Activated effector memory CD4-positive, alpha-beta T cell treated with anti-CD3 and anti-CD28 coated beads, Interleukin-2, amount 50 U/mL, for 16 hours (primary cell): ENCODE measurements at regions not wholly inside any gene's neighbourhood (a gene's known extent, or its start where the extent isn't known, plus 50 kb on each side); places are given as distances from the start of the nearest gene placed in this dataset.

Source experiments
- DNase-seq: peaks from one replicate; pipeline ENCODE4 v3.0.0-alpha.2; 2020

DNA sequence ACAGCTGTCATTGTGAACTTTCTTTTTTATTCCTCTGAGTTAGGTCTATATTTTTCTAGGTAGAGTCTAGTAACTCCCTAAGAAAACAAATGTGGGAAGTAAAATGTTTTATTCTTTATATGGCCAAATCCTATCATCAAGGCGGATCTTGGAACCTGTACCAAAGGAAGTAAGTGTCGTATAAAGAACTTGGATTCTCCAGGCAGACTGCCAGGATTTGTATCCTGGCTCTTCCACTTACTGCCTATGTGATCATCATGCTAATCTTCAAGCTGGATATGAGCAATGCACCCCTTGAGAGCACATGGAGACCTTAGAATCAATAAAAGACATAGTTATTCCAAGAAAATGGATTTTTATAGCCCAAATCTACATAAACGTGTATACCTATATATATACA is 286.5 kb downstream of the PCDH17 start:
- no peak for DNase-seq

DNA sequence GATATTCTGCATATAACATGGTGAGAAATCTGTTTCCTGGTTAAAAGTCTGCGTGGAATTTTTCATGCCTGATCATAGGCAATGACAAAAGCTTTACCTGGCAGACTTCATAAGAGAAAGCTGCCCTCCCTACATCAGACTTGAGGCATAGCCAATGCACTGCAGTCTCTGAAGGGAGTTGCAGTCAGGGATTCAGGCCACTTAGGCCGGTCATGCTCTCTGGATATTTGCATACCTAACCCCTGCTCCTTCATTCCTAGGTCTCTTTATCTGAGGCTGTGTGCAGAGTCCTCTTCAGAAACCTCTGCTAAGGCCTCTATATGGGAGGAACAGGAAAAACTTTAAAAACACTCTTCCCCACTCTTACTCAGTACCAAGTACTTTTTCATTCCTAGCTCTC is 287.4 kb downstream of the PCDH17 start:
- no peak for DNase-seq

DNA sequence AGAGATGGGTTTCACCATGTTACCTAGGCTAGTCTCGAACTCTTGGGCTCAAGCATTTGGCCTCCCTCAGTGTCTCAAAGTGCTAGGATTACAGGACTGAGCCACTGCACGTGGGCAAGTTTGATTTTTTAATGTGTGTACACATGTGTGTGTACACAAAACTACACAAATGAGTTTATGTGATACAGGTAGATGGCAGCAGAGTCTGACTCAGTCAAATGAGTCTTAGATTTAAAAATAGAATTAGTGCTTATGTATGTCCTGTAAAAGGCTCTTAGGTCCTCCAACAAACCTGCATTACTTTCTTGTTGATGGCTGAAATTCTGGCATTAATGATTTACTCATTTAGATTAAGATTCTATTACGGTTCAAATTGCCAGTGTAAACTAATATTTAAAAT is 293.7 kb downstream of the PCDH17 start:
- DNase-seq = no peak

DNA sequence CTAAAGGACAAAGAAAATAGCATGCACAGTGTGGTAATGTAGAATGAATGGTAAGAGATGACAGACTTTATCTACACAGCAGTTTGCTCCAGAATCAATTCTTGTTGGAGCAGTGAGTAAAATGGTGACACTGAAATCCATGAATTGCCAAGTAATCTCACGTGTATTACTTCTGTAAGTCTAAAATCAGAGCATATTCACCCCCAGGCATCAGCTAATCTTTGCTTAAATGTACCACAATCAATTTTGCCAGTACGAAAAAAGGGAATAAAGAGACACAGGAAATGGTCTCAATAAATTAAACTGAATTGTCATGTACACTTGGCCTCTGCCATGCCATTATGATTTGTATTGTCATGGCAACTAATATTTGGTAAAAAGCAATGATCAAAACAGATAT is 294.2 kb downstream of the PCDH17 start:
- no peak for DNase-seq

DNA sequence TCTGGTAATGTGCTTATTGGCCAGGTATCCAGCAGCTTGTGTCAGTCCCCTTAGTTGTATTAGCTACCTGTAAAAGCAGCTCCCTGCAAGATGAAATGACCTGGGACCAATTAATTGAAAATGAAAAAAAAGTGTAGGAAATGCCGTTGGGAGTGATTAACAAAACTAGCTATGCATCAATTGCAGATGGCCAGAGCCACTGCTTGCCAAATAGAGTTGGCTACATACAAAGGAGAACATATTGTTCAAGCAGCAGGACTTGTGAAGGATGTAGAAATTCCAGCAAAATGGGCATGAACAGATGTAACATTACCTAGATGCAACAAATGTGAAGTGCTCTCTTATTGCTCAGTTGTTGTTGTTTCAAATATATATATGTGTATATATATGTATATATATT is 300.5 kb downstream of the PCDH17 start:
- no peak for DNase-seq

DNA sequence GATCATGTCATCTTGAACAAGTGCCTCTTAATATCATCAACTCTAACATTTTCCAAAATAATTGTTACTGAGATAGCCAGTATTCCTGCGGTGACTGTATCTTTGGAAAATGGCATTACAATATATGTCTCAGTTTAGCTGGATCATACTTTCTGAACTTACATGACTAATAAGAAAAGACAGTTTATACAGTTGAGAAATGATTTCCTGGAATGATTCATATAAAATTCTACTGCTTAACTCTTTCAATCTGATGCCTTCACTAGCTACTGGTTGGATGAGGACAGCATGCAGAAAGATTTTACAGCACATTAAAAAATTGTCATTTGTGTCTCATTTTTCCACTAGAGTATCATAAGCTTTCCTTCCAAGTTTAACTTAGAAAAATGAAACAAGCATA is 302.1 kb downstream of the PCDH17 start:
- DNase-seq = no peak

DNA sequence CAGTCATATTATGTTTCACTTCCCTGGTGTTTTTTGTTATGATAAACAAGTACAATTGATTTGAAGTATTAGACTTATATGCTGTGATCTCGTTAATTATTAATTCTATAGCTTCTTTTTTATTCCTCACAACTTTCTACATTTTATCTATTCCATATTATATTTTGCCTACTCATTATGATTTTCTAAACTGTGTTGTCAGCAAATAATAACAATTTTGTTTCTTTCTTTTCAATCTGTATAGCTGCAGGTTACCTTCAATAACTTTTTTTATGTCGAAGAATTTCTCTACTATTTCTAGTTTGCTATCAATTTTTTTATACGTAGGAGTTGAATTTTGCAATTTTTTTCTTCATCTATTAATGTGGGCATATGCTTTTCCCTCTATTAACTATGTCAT is 304.4 kb downstream of the PCDH17 start:
- DNase-seq = no peak

DNA sequence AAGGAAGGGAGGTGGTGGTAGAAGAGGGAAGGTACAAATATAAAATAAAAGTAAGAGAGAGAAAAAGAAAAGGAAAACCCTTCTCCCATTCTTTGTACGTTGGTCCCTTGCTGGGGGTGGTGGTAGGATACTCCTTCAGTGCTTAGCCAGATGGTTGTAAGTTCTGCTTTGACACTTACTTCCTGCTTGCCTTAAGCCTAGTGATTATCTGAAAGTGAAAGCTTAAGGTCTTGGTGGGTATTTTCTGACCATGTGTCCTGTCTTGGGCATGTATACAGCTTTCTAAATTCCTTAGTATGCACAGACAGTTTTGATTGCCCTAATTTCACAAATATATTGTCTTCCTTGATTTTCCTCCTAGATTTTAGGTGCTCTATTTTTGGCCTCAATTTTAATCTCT is 314.8 kb downstream of the PCDH17 start:
- DNase-seq = no peak

DNA sequence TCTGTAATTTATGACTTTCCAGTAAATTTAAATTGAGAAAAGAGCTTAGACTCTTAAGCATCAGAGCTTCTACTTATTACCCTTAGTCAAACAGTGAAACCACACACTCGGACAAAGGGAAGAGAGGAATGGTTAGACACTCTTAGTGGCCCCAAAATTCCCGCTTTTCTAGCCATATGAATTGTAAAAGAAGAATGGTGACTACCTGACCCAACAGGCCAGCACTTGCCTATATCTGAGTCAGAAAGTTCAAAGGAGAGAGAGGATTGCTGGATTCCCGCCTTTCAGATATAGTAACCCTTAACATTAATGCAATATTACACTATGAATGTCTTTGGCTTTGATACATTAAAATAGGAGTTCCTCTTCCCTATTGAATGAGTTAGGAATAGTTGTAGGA is 317.3 kb downstream of the PCDH17 start:
- no peak for DNase-seq

DNA sequence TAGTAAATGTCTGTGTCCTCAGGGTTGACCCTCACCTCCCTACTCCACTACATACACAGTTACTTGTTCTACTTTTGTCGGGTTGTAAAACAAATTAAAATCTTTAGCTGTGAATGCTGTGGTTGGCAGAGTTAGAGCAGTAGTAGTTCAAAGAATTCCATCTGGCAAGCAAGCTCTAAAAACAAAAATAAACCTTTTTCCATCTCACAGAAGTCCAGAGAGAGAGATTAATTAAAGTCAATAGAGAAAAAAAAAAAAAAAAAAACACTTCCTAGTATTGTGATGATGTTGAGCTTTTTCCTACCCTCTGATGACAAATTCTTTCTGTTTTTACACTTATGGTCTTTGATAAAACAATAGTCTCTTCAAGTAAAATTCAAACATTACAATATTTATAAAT is 338.4 kb downstream of the PCDH17 start:
- no peak for DNase-seq

DNA sequence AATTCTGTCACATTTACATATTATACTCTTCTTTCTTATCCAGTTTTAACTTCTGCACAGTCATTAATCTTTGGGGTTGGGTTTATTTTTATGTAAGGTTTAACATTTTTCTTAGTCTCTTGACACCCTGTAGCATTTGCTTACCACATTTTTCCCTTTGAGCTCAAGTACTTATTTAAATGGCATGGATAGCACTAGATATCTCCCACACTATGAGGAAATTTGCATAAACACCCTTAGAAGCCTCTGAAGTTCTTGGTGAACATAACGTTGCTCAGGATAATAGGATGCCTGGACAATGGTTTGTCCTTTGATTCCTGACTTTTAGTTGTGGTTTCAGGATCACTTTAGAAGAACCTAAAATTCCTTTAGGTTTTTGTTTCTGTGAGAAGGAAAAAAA is 338.9 kb downstream of the PCDH17 start:
- no peak for DNase-seq

DNA sequence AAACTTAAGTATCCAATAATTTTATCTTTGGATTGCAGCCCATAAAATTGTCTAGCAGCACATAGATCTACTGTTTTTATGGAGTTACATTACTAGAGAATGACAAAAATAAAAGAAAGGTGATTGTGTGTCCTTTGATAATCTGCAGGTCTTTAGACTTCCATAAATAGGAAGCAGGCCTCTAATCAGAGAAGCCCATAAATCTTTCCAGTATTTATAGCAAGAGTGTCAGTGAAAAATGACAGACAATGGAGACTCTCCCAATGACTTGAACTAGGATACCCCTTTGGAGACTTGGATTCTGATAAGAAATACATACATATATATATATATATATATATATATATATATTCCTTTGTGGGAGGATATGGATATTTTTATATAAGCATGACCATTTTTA is 351.2 kb downstream of the PCDH17 start:
- DNase-seq = no peak

DNA sequence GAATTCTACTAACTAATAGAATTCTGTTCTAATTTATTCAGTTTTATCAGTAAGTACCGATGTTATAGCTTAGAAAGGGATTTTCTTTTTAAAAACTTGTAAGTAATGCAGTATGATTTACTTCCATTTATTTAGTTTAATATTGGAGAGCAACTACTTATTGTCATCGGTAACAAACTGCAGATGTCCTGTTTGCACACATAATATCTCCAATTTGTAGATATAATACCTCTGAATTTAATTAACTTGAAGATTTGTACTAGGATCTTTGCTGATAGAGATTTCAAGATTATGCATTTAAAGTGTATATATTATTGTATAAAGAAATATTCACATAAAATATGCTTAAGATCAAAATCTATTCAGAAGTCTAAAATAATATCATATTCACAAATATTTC is 356.7 kb downstream of the PCDH17 start:
- no peak for DNase-seq

DNA sequence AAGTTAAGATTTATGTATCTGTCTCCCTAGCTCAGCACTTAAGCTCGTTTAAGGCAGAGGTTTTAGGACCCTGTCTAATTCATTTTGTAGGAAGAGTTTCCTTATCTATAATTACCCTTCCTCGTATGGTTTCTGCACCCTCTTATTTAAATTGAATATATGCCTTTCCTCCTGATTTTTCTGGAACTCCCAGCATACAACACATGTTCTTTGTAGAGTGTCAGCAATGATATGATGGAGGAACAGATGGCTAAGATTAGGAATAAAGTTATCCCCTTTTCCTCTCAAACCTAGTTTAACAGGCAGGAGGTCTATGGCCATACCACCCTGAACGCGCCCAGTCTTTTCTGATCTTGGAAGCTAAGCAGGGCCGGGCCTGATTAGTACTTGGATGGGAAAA is 359.5 kb downstream of the PCDH17 start:
- no peak for DNase-seq

DNA sequence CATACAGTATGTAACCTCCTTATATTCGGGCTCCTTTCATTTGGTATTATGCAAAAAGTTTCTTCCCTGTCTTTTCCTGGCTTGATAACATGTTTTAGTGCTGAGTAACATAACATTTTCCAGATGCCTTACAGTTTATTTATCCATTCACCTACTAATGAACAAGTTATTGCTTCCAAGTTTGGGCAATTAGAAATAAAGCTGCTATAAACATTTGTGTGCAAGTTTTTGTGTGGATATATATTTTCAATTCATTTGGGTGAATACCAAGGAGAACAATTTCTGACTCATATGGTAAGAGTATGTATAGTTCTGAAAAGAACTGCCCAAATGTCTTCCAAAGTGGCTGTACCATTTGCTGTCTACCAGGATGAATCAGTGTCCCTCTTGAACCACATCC is 360.9 kb downstream of the PCDH17 start:
- no peak for DNase-seq

DNA sequence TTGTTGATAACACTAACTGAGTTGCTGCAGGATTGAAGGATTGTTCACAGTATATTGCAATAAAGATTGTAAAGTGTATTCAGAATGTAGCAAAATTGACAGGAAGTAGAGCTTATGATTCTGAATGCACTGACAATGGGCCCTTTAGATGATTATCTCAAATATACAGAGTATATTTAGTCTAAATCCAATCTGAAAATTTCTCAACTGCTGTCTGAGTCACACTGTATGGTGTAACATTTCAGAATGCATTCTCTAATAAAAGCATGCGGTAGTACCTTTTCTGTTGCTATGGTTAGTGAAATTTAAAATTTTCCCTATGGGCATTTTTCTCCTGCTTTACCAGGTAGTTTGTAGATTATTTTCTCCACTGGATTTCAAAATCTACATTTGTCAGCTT is 365.2 kb downstream of the PCDH17 start:
- DNase-seq = no peak

DNA sequence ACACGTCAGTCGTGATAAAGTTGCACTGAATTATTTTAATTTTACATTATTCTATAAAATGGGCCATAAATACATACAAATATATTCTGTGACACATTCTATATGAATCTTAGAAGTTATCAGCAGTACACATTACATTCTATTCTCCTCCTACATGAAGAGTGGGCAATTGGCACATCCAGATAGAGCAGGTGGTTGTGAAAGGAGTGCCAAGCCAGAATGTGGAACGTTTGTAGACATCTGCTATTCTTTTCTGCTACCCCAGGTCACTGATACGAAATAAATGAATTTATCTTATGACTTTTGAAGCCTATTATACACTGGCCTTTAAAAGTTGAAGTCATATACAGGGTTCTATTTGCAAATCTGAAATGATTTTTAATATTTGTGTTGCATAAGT is 373.2 kb downstream of the PCDH17 start:
- no peak for DNase-seq

DNA sequence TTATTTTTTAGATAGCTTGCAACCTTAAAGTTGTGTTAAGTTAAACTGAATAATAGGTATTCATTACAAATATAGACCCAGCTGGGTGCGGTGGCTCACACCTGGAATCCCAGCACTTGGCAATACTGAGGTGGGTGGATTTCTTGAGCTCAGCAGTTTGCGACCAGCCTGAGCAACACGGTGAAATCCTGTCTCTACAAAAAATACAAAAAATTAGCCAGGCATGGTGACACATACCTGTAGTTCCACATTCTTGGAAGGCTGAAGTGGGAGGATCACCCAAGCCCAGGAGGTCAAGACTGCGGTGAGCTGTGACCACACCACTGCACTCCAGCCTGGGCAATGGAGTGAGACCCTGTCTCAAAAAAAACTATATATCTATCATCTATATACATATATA is 386.5 kb downstream of the PCDH17 start:
- DNase-seq = no peak

DNA sequence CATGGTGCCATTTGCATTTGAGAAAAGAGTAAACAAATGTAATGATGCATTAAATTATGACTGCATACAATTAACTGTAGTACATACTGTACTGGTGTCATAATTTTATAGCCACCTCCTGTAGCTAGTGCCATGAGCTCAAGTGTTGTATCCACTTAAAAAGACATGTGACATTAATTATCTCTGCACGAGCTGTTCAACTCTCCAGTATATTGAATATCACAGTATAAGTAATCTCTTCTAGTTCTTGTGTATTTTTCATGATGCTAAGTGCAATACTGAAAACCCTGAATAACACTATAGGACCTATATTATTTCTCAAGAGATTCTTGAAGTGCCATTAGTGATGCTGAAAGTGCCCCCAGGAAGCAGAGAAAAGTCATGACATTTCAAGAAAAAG is 387.3 kb downstream of the PCDH17 start:
- DNase-seq = no peak

DNA sequence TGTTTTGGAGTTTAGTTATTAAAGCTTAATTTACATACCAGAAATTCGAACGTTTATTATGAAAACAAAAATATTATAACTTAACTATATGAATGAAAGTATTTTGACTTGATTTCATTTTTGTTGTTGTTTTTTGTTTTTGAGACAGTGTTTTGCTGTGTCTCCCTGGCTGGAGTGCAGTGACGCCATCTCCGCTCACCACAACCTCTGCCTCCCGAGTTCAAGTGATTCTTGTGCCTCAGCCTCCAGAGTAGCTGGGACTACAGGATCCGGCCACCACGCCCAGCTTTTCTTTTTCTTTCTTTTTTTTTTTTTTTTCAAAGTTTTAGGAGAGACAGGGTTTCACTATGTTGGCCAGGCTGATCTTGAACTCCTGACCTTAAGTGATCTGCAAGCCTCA is 392.6 kb downstream of the PCDH17 start:
- no peak for DNase-seq

DNA sequence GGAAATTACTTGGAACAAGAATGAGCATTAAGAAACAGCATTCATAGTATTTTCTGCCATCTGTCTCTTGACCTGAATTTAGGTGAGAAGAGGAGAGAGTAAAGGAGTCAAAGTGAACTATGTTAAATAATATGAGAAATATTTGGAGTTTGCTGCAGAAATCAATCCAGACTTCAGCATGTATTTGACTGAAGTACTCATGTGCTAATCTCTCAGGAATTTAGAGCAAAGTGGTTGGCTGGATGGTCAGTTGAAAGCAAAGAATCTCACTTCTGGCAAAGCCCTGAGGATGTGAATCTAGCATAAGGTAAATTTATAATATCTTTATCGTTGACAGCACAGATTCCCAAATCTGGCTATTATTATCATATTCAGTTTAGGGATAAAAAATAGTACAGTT is 394.3 kb downstream of the PCDH17 start:
- no peak for DNase-seq

DNA sequence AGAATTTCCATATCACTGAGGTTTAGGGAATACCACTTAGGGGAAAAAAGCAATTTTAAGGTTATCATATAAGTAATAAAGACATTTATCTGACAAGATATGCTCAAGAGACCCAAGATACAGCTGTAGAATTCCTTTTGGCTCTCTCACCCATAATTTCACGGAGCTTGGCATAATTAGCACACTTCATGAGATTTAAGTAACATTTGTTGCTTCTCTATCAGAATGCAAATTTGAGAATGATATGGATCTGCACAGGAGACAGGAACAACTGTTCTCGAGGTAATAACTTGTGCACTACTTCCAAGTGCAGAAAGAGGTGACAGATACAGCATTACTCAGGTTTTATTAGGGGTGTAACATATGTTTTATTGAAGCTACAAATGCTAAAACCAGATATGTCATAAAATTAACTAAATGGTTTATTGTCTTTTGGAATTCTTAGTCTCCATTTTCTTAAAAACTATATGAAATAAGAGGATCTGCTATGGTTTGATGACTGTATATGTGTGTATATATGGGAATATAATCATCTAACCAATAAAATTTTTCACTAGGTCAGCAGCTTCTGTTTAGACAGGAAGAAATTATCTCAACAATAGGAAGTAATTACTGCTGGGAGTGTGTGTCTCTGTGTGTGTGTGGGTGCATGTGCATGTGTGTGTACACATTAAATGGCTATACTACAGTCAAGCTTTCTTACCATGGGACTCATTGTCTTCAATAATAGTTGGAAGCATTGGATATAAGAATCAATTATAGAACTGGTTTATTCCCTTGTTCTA is 401.3 kb downstream of the PCDH17 start:
- no peak for DNase-seq

DNA sequence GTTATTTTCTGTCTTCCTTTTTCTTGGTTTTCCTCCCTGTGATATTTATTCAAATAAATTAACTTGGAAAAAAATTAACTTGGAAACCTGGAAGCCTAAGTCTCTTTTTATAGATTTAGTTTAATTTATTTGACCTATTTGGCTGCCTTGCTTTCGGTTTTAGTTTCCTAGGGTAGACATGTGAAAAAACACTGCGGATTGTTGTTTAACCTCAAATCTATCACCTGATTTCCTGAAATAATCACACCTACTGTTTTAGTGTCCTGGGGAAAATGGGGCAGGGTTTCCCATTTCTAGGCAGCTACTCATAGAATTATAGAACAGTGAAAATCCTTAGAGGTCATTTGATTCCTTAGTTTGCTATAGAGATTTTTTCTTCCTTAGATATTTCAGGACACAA is 412.4 kb downstream of the PCDH17 start:
- no peak for DNase-seq

DNA sequence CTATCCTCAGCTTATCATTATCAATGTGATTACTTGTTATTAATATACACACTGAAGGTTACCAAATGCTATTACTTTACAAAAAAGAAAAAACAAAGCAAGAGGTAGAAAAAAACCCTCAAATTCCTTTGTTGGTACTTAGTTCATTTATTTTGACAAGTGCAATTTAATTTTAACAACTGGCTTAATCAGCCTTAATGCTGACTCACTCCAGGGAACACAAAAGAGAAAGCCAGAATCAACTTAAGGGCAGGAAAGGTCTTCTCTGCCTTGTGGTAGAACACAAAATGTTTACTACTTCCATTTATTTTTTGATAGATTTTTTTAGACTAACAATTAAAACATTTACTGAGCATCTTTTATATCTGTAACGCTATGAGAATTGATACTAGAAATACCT is 417.1 kb downstream of the PCDH17 start:
- DNase-seq = no peak

DNA sequence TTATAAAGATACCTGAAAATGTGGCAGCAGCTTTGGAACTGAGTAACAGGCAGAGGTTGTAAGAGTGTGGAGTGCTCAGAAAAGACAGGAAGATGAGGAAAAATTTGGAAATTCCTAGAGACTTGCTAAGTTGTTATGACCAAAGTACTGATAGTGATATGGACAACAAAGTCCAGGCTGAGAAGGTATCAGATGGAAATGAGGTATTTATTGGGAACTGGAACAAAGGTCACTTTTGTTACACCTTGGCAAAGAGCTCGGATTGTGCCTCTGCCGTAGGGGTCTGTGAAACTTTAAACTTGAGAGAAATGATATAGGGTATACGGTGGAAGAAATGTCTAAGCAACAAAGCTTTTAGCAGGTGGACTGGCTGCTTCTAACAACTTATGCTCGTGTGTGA is 419.9 kb downstream of the PCDH17 start:
- no peak for DNase-seq
